ENCODE measurements at regions not wholly inside any gene's neighbourhood (a gene's known extent, or its start where the extent isn't known, plus 50 kb on each side); places are given as distances from the start of the nearest gene placed in this dataset.

DNA sequence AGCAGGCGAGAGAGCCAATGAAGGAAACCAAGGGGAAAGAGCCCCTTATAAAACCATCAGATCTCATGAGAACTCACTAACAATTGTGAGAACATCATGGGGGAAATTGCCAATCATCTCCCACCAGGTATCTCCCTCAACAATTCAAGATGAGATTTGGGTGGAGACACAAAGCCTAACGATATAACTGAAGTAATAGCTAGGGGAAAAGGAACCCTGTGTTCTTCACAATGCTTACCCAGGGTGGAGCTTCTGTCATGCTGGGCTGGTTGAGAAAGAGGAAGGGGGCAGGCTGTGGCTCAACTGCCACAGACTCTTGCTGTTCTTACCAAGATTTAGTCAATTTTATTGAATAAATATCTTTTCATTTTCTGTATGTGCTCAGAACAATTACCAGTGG is 392.1 kb upstream of the HS6ST1 start:
- TF ChIP-seq CTCF (IDR thresholded peaks at IDR 0.05) (no peak), POLR2A (IDR thresholded peaks at IDR 0.05) (no peak)
- DNase-seq = no peak
- intact Hi-C loops (cut with DNase I; ENCODE audit: low total_unique reads) = no loop called here
- H3K27ac ChIP-seq = no peak overlapping the region
- H3K27me3 ChIP-seq = no peaks in the 10 kb centered on the region
- H3K4me1 ChIP-seq = no peaks in the 10 kb centered on the region
- H3K9me3 ChIP-seq = no peaks in the 10 kb centered on the region
- 82 to 83% methylated on average over 2 of the region's 2 CpGs for WGBS, 2 donors
- H3K4me3 ChIP-seq = no peak overlapping the region
- H3K36me3 ChIP-seq (ENCODE audit: low read depth, missing control alignments) = no peaks in the 10 kb centered on the region

- 76 to 79% methylated on average over 3 to 4 of the region's 4 CpGs for WGBS, 2 donors
Measured at GRCh38 chr2:128714285-128714684, 395.6 kb upstream of the HS6ST1 start.

GRCh38 chr2:128714851-128715312 is 396.2 kb upstream of the HS6ST1 start:
- Histone ChIP-seq H3K27me3 (no peaks in the 10 kb centered on the region), H3K36me3 (ENCODE audit: low read depth, missing control alignments) (no peaks in the 10 kb centered on the region), H3K4me1 (no peaks in the 10 kb centered on the region), H3K4me3 (no peak overlapping the region), H3K9me3 (no peaks in the 10 kb centered on the region), H3K27ac (no peak overlapping the region)
- DNase-seq = no peak
- WGBS, 2 donors = 89 to 93% methylated on average over 6 of the region's 6 CpGs
- TF ChIP-seq POLR2A (IDR thresholded peaks at IDR 0.05) (no peak), CTCF (IDR thresholded peaks at IDR 0.05) (no peak)
- intact Hi-C loops (cut with DNase I; ENCODE audit: low total_unique reads) = no loop called here

More at GRCh38 chr2:128714285-128714684, 395.6 kb upstream of the HS6ST1 start:
- no peak overlapping the region for H3K27ac ChIP-seq
- TF ChIP-seq CTCF (IDR thresholded peaks at IDR 0.05) (no peak), POLR2A (IDR thresholded peaks at IDR 0.05) (no peak)
- no peaks in the 10 kb centered on the region for H3K9me3 ChIP-seq
- H3K36me3 ChIP-seq (ENCODE audit: low read depth, missing control alignments) = no peaks in the 10 kb centered on the region
- no peaks in the 10 kb centered on the region for H3K4me1 ChIP-seq
- intact Hi-C loops (cut with DNase I; ENCODE audit: low total_unique reads) = no loop called here
- H3K4me3 ChIP-seq = no peak overlapping the region
- DNase-seq = no peak
- H3K27me3 ChIP-seq = no peaks in the 10 kb centered on the region

- no peak overlapping the region for H3K4me3 ChIP-seq
- TF ChIP-seq POLR2A (IDR thresholded peaks at IDR 0.05) (no peak), CTCF (IDR thresholded peaks at IDR 0.05) (no peak)
- H3K4me1 ChIP-seq = no peaks in the 10 kb centered on the region
- no peaks in the 10 kb centered on the region for H3K9me3 ChIP-seq
- H3K36me3 ChIP-seq (ENCODE audit: low read depth, missing control alignments) = no peaks in the 10 kb centered on the region
- intact Hi-C loops (cut with DNase I; ENCODE audit: low total_unique reads) = no loop called here
- DNase-seq = no peak
- no peaks in the 10 kb centered on the region for H3K27me3 ChIP-seq
- no peak overlapping the region for H3K27ac ChIP-seq
- 81 to 90% methylated on average over 7 of the region's 7 CpGs for WGBS, 2 donors
Measured at GRCh38 chr2:128715360-128715759, 396.7 kb upstream of the HS6ST1 start.

DNA sequence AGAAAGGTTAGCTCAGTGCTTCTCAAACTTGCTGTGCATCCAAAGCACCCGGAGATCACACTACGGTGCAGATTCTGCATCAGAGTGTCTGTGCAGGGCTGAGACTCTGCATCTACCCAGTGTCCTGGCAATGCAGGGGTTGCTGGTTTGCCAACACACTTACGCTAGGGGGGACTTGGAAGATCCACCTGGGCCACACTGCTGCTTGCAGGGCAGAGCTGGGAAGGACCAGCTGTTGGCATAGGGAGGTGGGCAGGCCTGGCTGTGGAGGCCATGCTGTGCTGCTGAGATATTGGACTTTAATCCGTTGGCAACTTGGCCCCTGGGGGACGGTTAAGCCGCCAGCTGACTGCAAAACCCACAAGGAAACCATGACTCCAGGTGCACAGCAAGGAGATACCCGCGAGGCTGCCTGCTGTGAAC is 397.6 kb upstream of the HS6ST1 start:
- TF ChIP-seq CTCF (IDR thresholded peaks at IDR 0.05) = no peak
- TF ChIP-seq POLR2A (IDR thresholded peaks at IDR 0.05) = no peak
- WGBS, 2 donors = 90 to 93% methylated on average over 7 to 8 of the region's 8 CpGs
- Histone ChIP-seq H3K27me3 (no peaks in the 10 kb centered on the region), H3K9me3 (no peaks in the 10 kb centered on the region), H3K4me3 (no peak overlapping the region), H3K36me3 (ENCODE audit: low read depth, missing control alignments) (no peaks in the 10 kb centered on the region), H3K4me1 (no peaks in the 10 kb centered on the region), H3K27ac (no peak overlapping the region)
- intact Hi-C loops (cut with DNase I; ENCODE audit: low total_unique reads) = no loop called here
- no peak for DNase-seq

Data from testis (tissue), 2 donors.